SK-N-SH (cell line): ENCODE measurements at regions not wholly inside any gene's neighbourhood (a gene's known extent, or its start where the extent isn't known, plus 50 kb on each side); places are given as distances from the start of the nearest gene placed in this dataset.
A peak's percentile ranks its signal among the peaks of the same experiment; 100 is the strongest.

Source experiments
- CTCF ChIA-PET: fragments of 300-600, 350-600 bp; formaldehyde crosslinking; extraction: SDS; loops from one replicate; lab custom pipeline; 2021; lab: Yijun Ruan, JAX
- POLR2A ChIA-PET: fragments of 350-600 bp; sonication (Branson Sonifier 250); formaldehyde crosslinking; extraction: SDS; loops from one replicate; lab custom pipeline; 2020; ENCODE audit warnings: antibody characterized with exemption, inconsistent platforms; lab: Yijun Ruan, JAX
- DNase-seq: peaks from one replicate; pipeline ENCODE4 v3.0.0; 2012
- H2AFZ ChIP-seq: fragments of 200-600 bp; sonication (generic); 2 replicates; pipeline ENCODE4 v1.8.1; 2016; ENCODE audit warnings: antibody characterized with exemption, mild to moderate bottlenecking, low read depth
- H3F3A ChIP-seq: fragments of 200-600 bp; sonication (generic); replicated peaks from 2 replicates; pipeline ENCODE3; 2016; ENCODE audit warnings: antibody characterized with exemption, mild to moderate bottlenecking; ENCODE audit not compliant: insufficient read depth
- H3K27ac ChIP-seq, 2 experiments: fragments of 200-500 bp in 1 of 2; fragments of 200-600 bp in 1 of 2; sonication (Bioruptor generic) in 1 of 2; sonication (generic), shearing (Covaris generic) in 1 of 2; 2 replicates each; pipeline versions ENCODE4 v1.5.1 to v1.6.1; 2014 to 2016; ENCODE audit warnings: low read depth in 2 of 2, inconsistent platforms in 1 of 2, low read length in 1 of 2, mild to moderate bottlenecking in 1 of 2, mixed read lengths in 1 of 2
- H3K27me3 ChIP-seq: fragments of 200-600 bp; sonication (generic), shearing (Covaris generic); 2 replicates; pipeline ENCODE4 v1.6.1; 2016; ENCODE audit warnings: mixed run types; ENCODE audit not compliant: insufficient read depth
- H3K36me3 ChIP-seq, 2 experiments: fragments of 200-500 bp in 1 of 2; fragments of 200-600 bp in 1 of 2; sonication (Bioruptor generic) in 1 of 2; sonication (generic) in 1 of 2; replicated peaks in 1 of 2; 2 replicates each; pipeline versions ENCODE3 to v1.5.1; 2014 to 2016; ENCODE audit warnings: low read length in 1 of 2, mild to moderate bottlenecking in 1 of 2; ENCODE audit not compliant: insufficient read depth in 2 of 2, control insufficient read depth in 1 of 2
- H3K4me1 ChIP-seq, 2 experiments: fragments of 200-500 bp in 1 of 2; fragments of 200-600 bp in 1 of 2; sonication (Bioruptor generic) in 1 of 2; sonication (generic), shearing (Covaris generic) in 1 of 2; 2 replicates each; pipeline versions ENCODE4 v1.5.1 to v1.6.1; 2014 to 2016; ENCODE audit warnings: low read depth in 1 of 2, low read length in 1 of 2, mixed run types in 1 of 2; ENCODE audit not compliant: insufficient read depth in 2 of 2, control insufficient read depth in 1 of 2
- H3K4me2 ChIP-seq: fragments of 200-600 bp; sonication (generic), shearing (Covaris generic); 2 replicates; pipeline ENCODE4 v1.6.1; 2017; ENCODE audit warnings: mixed run types
- H3K4me3 ChIP-seq, 2 experiments: fragments of 200-500 bp in 1 of 2; fragments of 200-600 bp in 1 of 2; sonication (Bioruptor generic) in 1 of 2; sonication (generic), shearing (Covaris generic) in 1 of 2; 2 replicates each; pipeline versions ENCODE4 v1.5.1 to v1.8.1; 2014 to 2016; ENCODE audit warnings: low read depth in 2 of 2, inconsistent platforms in 1 of 2, low read length in 1 of 2, mild to moderate bottlenecking in 1 of 2, mixed read lengths in 1 of 2, moderate library complexity in 1 of 2
- H3K79me2 ChIP-seq: fragments of 200-600 bp; sonication (generic); 2 replicates; pipeline ENCODE4 v1.8.1; 2017; ENCODE audit warnings: mild to moderate bottlenecking; ENCODE audit not compliant: insufficient read depth
- H3K9ac ChIP-seq: fragments of 200-600 bp; sonication (generic); 2 replicates; pipeline ENCODE4 v1.6.1; 2017; ENCODE audit warnings: mixed run types
- H3K9me2 ChIP-seq: fragments of 200-600 bp; sonication (generic); 2 replicates; pipeline ENCODE4 v1.6.1; 2017; ENCODE audit warnings: mixed run types
- H3K9me3 ChIP-seq: fragments of 200-600 bp; sonication (generic); 2 replicates; pipeline ENCODE4 v1.6.1; 2017; ENCODE audit warnings: mixed run types, mild to moderate bottlenecking, moderate library complexity
- H4K20me1 ChIP-seq: fragments of 200-600 bp; sonication (generic); 2 replicates; pipeline ENCODE4 v1.6.1; 2017; ENCODE audit warnings: mild to moderate bottlenecking, mixed run types; ENCODE audit not compliant: insufficient read depth
- CHD2 ChIP-seq: fragments of 150-350 bp; IDR thresholded peaks from 2 replicates; pipeline ENCODE4 v1.6.1; 2018; ENCODE audit warnings: low read length; ENCODE audit not compliant: partially characterized antibody
- CTCF ChIP-seq: fragments of 200-600 bp; sonication (generic); IDR thresholded peaks from 2 replicates; pipeline ENCODE4 v1.6.1; 2017; ENCODE audit warnings: antibody characterized with exemption, mild to moderate bottlenecking, moderate library complexity
- ELF1 ChIP-seq: IDR thresholded peaks from 2 replicates; pipeline ENCODE4 v1.4.0; 2012
- EP300 ChIP-seq, 2 experiments: IDR thresholded peaks; 2 replicates each; pipeline versions ENCODE4 v1.4.0 to v1.6.1; 2012; ENCODE audit warnings: borderline replicate concordance in 1 of 2, low read depth in 1 of 2, low read length in 1 of 2
- EZH2phosphoT487 ChIP-seq: fragments of 200-600 bp; sonication (generic); IDR thresholded peaks from 2 replicates; pipeline ENCODE4 v1.6.1; 2017; ENCODE audit warnings: low read depth, mixed run types, mild to moderate bottlenecking, antibody characterized with exemption, moderate library complexity, borderline replicate concordance
- GABPA ChIP-seq: IDR thresholded peaks from 2 replicates; pipeline ENCODE4 v1.4.0; 2012; ENCODE audit warnings: low read depth, mild to moderate bottlenecking
- GATA2 ChIP-seq: sonication (generic); formaldehyde crosslinking; IDR thresholded peaks from 2 replicates; pipeline ENCODE4 v1.5.0; 2020; ENCODE audit warnings: mild to moderate bottlenecking, missing genetic modification reagents
- JUND ChIP-seq: IDR thresholded peaks from 2 replicates; pipeline ENCODE4 v1.4.0; 2012
- MAX ChIP-seq: IDR thresholded peaks from 2 replicates; pipeline ENCODE4 v1.4.0; 2012; ENCODE audit warnings: low read depth
- MXI1 ChIP-seq: IDR thresholded peaks from 2 replicates; pipeline ENCODE4 v1.6.1; 2012; ENCODE audit warnings: mild to moderate bottlenecking, low read depth, low read length, improper control_type of control experiment
- NFIC ChIP-seq: IDR thresholded peaks from 2 replicates; pipeline ENCODE4 v1.4.0; 2012; ENCODE audit warnings: borderline replicate concordance
- NRF1 ChIP-seq: IDR thresholded peaks from 2 replicates; pipeline ENCODE4 v1.6.1; 2012; ENCODE audit warnings: low read depth, mild to moderate bottlenecking, low read length
- PBX3 ChIP-seq: IDR thresholded peaks from 2 replicates; pipeline ENCODE4; 2012
- POLR2AphosphoS5 ChIP-seq: IDR thresholded peaks from 2 replicates; pipeline ENCODE4 v1.6.1; 2012; ENCODE audit warnings: low read depth, low read length
- RAD21 ChIP-seq: IDR thresholded peaks from 2 replicates; pipeline ENCODE4 v1.6.1; 2012; ENCODE audit warnings: mild to moderate bottlenecking, low read length
- RCOR1 ChIP-seq: fragments of 150-350 bp; IDR thresholded peaks from 2 replicates; pipeline ENCODE4 v1.6.1; 2017; ENCODE audit warnings: antibody characterized with exemption, low read length
- REST ChIP-seq: IDR thresholded peaks from 2 replicates; pipeline ENCODE4 v1.6.1; 2012; ENCODE audit warnings: mild to moderate bottlenecking, low read depth, low read length, moderate library complexity
- RFX5 ChIP-seq: IDR thresholded peaks from 2 replicates; pipeline ENCODE4 v1.6.1; 2012; ENCODE audit warnings: mild to moderate bottlenecking, improper control_type of control experiment, low read length
- SMC3 ChIP-seq: IDR thresholded peaks from 2 replicates; pipeline ENCODE4 v1.6.1; 2012; ENCODE audit warnings: low read depth, low read length, improper control_type of control experiment
- TEAD4 ChIP-seq: IDR thresholded peaks from 2 replicates; pipeline ENCODE4 v1.4.0; 2012; ENCODE audit warnings: mild to moderate bottlenecking, borderline replicate concordance; ENCODE audit not compliant: insufficient read depth
- USF1 ChIP-seq: IDR thresholded peaks from 2 replicates; pipeline ENCODE4 v1.4.0; 2012; ENCODE audit warnings: low read depth, borderline replicate concordance
- YY1 ChIP-seq: IDR thresholded peaks from 2 replicates; pipeline ENCODE4 v1.4.0; 2012; ENCODE audit warnings: low read depth, mild to moderate bottlenecking
- ZBTB33 ChIP-seq: IDR thresholded peaks from 2 replicates; pipeline ENCODE4 v1.4.0; 2012; ENCODE audit warnings: low read depth, borderline replicate concordance
- WGBS: methylation state at CpG from one replicate; pipeline ENCODE4 v1.1.6; 2017; ENCODE audit warnings: low lambda C conversion rate; 5-methylcytosine and 5-hydroxymethylcytosine counted together

- Histone ChIP-seq H2AFZ (0 out of 2 replicates have a peak overlapping the region, but pooled peaks have one; percentile 0), H3K9me2 (no peaks in the 10 kb centered on the region), H3K27me3 (no peaks in the 10 kb centered on the region), H3K4me1 (peaks cover 30 to 50% of the 10 kb centered on the region in 2 experiments), H3K9me3 (no peaks in the 10 kb centered on the region), H3K9ac (peak overlapping the region; percentile 53), H3K79me2 (no peaks in the 10 kb centered on the region), H3K27ac (peak overlapping the region; percentile 88 to 89), H3K4me3 (peak overlapping the region; percentile 6 to 30; a peak in 1 of 4 replicates), H3K36me3 (no peaks in the 10 kb centered on the region), H3F3A (peaks cover 31% of the 10 kb centered on the region), H4K20me1 (no peaks in the 10 kb centered on the region), H3K4me2 (peak overlapping the region; percentile 65)
- no peak for DNase-seq
- 21% methylated on average over 5 of the region's 5 CpGs for WGBS
- ChIA-PET POLR2A (no interaction called here), CTCF (interaction anchor here (0.6 to 3.8 kb wide), 7 partner anchors 10 to 300 kb away, joined by 3 to 49 read pairs (median 7); no protein-coding TSS in a partner anchor)
- TF ChIP-seq POLR2AphosphoS5 (peak; percentile 62; the same call in 1 of the 2 replicates), MAX (peak; percentile 74), EZH2phosphoT487 (no peak), GATA2 (CRISPR knock-in tag) (no peak), REST (no peak), GABPA (no peak), NFIC (peak; percentile 92), ELF1 (no peak; the same call in 1 of the 2 replicates), RAD21 (no peak), RCOR1 (no peak), TEAD4 (peak; percentile 94), ZBTB33 (peak; percentile 67; the same call in 1 of the 2 replicates), MXI1 (no peak), YY1 (0 out of 2 replicates have a peak, but pooled peaks have one; percentile 44), CTCF (no peak), JUND (peak; percentile 93), USF1 (no peak), PBX3 (peak; percentile 71), NRF1 (no peak), RFX5 (no peak), SMC3 (no peak), EP300 (IDR thresholded peaks at IDR 0.05; ENCODE audit: borderline replicate concordance in 1 of 2, low read depth in 1 of 2, low read length in 1 of 2) (peak in 1 of 2 experiments; percentile 98; a peak in 3 of 4 replicates), CHD2 (no peak)
Observed at GRCh38 chr1:94325377-94326302, 88.3 kb upstream of the ARHGAP29 start.
